Adrenal gland (tissue), 5 donors: ENCODE measurements at regions not wholly inside any gene's neighbourhood (a gene's known extent, or its start where the extent isn't known, plus 50 kb on each side); places are given as distances from the start of the nearest gene placed in this dataset.

Experiments
- POLR2A ChIP-seq, 2 donors: fragments of 450-650 bp; IDR thresholded peaks; one replicate each; pipeline ENCODE4 v1.6.1; 2017; ENCODE audit warnings: antibody characterized with exemption in 2 of 2, mild to moderate bottlenecking in 2 of 2, moderate library complexity in 1 of 2
- TF ChIP-seq, protein P1 (sequence below), 6 experiments: fragments of 450-650 bp in 4 of 6; fragments of 200-600 bp in 2 of 6; sonication (generic) in 1 of 6; IDR thresholded peaks; 1 replicate in 5 of 6; 2 replicates in 1 of 6; pipeline versions ENCODE4 v1.5.1 to v1.8.0; 2016 to 2021; ENCODE audit warnings: antibody characterized with exemption in 6 of 6, mild to moderate bottlenecking in 2 of 6, moderate library complexity in 1 of 6
- donor health status: DM: no; HTN: no; CAD: no.

DNA sequence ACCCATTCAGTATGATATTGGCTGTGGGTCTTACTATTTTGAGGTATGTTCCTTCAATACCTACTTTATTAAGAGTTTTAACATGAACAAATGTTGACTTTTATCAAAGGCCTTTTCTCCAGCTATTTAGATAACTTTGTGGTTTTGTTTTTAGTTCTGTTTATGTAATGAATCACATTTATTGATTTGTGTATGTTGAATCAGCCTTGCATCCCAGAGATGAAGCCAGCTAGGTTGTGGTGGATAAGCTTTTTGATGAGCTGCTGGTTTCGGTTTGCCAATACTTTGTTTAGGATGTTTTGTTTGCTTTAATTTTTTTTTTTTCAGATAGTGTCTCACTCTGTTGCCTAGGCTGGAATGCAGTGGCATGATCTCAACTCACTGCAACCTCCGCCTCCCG, 609.0 kb upstream of the COX7C start:
- TF ChIP-seq, protein P1, sequence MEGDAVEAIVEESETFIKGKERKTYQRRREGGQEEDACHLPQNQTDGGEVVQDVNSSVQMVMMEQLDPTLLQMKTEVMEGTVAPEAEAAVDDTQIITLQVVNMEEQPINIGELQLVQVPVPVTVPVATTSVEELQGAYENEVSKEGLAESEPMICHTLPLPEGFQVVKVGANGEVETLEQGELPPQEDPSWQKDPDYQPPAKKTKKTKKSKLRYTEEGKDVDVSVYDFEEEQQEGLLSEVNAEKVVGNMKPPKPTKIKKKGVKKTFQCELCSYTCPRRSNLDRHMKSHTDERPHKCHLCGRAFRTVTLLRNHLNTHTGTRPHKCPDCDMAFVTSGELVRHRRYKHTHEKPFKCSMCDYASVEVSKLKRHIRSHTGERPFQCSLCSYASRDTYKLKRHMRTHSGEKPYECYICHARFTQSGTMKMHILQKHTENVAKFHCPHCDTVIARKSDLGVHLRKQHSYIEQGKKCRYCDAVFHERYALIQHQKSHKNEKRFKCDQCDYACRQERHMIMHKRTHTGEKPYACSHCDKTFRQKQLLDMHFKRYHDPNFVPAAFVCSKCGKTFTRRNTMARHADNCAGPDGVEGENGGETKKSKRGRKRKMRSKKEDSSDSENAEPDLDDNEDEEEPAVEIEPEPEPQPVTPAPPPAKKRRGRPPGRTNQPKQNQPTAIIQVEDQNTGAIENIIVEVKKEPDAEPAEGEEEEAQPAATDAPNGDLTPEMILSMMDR (IDR thresholded peaks at IDR 0.05) = no peak
- no peak for TF ChIP-seq POLR2A (IDR thresholded peaks at IDR 0.05)
